K562 (cell line): ENCODE measurements at regions not wholly inside any gene's neighbourhood (a gene's known extent, or its start where the extent isn't known, plus 50 kb on each side); places are given as distances from the start of the nearest gene placed in this dataset.

Experiments
- CSDE1 ChIP-seq, 2 experiments: fragments of 450-650 bp; IDR thresholded peaks; 2 replicates each; pipeline ENCODE4 v1.6.1; 2016; ENCODE audit warnings: mild to moderate bottlenecking in 1 of 2
- EZH2 ChIP-seq: IDR thresholded peaks from 2 replicates; pipeline ENCODE4 v1.6.1; 2012; ENCODE audit warnings: low read depth, mild to moderate bottlenecking, inconsistent platforms, low read length, borderline replicate concordance
- SUPT5H ChIP-seq: fragments of 450-650 bp; IDR thresholded peaks from 2 replicates; pipeline ENCODE4 v1.6.1; 2016
- TF ChIP-seq, protein P1 (sequence below): fragments of 200-800 bp; sonication (Bioruptor generic); IDR thresholded peaks from 2 replicates; pipeline ENCODE4 v1.6.1; 2016; ENCODE audit warnings: missing genetic modification characterization, missing compliant biosample characterization
- TF ChIP-seq, protein P2 (sequence below): fragments of 450-650 bp; formaldehyde crosslinking; IDR thresholded peaks from 2 replicates; pipeline ENCODE4 v1.4.0; 2020; ENCODE audit warnings: mild to moderate bottlenecking, mixed read lengths

GRCh38 chr17:54518706-54519105 is 381.9 kb upstream of the TOM1L1 start (continued):
- TF ChIP-seq, protein P1, sequence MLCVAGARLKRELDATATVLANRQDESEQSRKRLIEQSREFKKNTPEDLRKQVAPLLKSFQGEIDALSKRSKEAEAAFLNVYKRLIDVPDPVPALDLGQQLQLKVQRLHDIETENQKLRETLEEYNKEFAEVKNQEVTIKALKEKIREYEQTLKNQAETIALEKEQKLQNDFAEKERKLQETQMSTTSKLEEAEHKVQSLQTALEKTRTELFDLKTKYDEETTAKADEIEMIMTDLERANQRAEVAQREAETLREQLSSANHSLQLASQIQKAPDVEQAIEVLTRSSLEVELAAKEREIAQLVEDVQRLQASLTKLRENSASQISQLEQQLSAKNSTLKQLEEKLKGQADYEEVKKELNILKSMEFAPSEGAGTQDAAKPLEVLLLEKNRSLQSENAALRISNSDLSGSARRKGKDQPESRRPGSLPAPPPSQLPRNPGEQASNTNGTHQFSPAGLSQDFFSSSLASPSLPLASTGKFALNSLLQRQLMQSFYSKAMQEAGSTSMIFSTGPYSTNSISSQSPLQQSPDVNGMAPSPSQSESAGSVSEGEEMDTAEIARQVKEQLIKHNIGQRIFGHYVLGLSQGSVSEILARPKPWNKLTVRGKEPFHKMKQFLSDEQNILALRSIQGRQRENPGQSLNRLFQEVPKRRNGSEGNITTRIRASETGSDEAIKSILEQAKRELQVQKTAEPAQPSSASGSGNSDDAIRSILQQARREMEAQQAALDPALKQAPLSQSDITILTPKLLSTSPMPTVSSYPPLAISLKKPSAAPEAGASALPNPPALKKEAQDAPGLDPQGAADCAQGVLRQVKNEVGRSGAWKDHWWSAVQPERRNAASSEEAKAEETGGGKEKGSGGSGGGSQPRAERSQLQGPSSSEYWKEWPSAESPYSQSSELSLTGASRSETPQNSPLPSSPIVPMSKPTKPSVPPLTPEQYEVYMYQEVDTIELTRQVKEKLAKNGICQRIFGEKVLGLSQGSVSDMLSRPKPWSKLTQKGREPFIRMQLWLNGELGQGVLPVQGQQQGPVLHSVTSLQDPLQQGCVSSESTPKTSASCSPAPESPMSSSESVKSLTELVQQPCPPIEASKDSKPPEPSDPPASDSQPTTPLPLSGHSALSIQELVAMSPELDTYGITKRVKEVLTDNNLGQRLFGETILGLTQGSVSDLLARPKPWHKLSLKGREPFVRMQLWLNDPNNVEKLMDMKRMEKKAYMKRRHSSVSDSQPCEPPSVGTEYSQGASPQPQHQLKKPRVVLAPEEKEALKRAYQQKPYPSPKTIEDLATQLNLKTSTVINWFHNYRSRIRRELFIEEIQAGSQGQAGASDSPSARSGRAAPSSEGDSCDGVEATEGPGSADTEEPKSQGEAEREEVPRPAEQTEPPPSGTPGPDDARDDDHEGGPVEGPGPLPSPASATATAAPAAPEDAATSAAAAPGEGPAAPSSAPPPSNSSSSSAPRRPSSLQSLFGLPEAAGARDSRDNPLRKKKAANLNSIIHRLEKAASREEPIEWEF (CRISPR knock-in tag), result no peak
- TF ChIP-seq, protein P2, sequence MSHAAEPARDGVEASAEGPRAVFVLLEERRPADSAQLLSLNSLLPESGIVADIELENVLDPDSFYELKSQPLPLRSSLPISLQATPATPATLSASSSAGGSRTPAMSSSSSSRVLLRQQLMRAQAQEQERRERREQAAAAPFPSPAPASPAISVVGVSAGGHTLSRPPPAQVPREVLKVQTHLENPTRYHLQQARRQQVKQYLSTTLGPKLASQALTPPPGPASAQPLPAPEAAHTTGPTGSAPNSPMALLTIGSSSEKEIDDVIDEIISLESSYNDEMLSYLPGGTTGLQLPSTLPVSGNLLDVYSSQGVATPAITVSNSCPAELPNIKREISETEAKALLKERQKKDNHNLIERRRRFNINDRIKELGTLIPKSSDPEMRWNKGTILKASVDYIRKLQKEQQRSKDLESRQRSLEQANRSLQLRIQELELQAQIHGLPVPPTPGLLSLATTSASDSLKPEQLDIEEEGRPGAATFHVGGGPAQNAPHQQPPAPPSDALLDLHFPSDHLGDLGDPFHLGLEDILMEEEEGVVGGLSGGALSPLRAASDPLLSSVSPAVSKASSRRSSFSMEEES, result no peak
- no peak for TF ChIP-seq EZH2
- TF ChIP-seq CSDE1 (IDR thresholded peaks at IDR 0.05), result no peak
- TF ChIP-seq SUPT5H, result no peak
